Upper lobe of right lung (tissue), 1 donor: ENCODE measurements at regions not wholly inside any gene's neighbourhood (a gene's known extent, or its start where the extent isn't known, plus 50 kb on each side); places are given as distances from the start of the nearest gene placed in this dataset.

ENCODE experiments used
- ATAC-seq: fragments of 200-7000 bp; cut with Tn5 transposase; one replicate; pipeline ENCODE4 v1.9.1; 2020; ENCODE audit warnings: mild to moderate bottlenecking, moderate library complexity
- DNase-seq: peaks from one replicate; pipeline ENCODE4 v3.0.0-alpha.2; 2020
- H3K27ac ChIP-seq: fragments of 200-600 bp; one replicate; pipeline ENCODE4 v1.8.0; 2022
- H3K27me3 ChIP-seq: fragments of 200-600 bp; one replicate; pipeline ENCODE4 v1.8.0; 2022; ENCODE audit warnings: mild to moderate bottlenecking
- H3K36me3 ChIP-seq: fragments of 200-600 bp; one replicate; pipeline ENCODE4 v1.8.0; 2022
- H3K4me1 ChIP-seq: fragments of 200-600 bp; one replicate; pipeline ENCODE4 v1.8.0; 2022
- H3K4me3 ChIP-seq: fragments of 200-600 bp; one replicate; pipeline ENCODE4 v1.8.0; 2022; ENCODE audit warnings: mild to moderate bottlenecking
- H3K9me3 ChIP-seq: fragments of 200-600 bp; one replicate; pipeline ENCODE4 v1.8.0; 2022
- intact Hi-C: fragments of 100-400 bp; cut with DNase I; formaldehyde crosslinking; loops from one replicate; pipeline ENCODE4 v1.11.0; 2022
- TF ChIP-seq, protein P1 (sequence below): fragments of 200-600 bp; IDR thresholded peaks from one replicate; pipeline ENCODE4 v1.8.0; 2022; ENCODE audit warnings: antibody characterized with exemption
- donor health status: DM: no; HTN: yes; CAD: no; lungs with severe emphysema.

DNA sequence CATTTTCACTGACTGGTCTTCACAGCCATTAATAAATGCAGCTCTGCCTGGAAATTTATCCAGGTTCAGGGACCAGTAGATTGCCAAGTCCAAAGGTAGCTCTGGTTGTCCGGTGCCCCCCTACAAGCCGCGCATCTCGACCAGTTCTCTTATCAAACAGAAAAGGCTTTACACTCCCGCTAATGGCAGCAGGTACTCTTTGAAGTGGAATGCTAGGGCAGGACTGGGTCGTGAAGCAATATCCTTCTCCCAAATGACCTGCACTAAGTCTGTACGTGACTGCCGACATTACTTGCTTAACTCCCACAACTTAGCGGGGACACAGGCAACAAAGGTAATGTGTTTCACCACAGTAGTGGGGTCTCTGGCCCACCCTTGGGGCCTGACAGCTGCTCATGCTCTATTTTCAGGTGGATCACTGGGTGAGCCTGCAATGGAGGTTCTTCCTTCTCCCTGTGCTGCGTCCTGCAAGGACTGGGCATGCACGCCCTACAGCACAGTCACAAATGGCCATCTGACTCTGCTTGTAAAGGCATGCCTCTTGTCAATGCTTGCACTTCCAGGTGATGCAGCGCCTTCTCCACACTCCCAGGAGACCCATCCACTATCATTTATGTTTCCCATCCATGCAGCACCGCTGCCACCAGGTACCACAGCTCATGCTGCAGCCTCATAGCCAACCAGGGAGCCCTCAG lies 96.1 kb upstream of the CTSC start:
- H3K27me3 ChIP-seq = no peaks in the 10 kb centered on the region
- H3K9me3 ChIP-seq = no peaks in the 10 kb centered on the region
- ATAC-seq (no peak), DNase-seq (no peak)
- no peaks in the 10 kb centered on the region for H3K4me1 ChIP-seq
- H3K36me3 ChIP-seq = no peaks in the 10 kb centered on the region
- no peak overlapping the region for H3K27ac ChIP-seq
- TF ChIP-seq, protein P1, sequence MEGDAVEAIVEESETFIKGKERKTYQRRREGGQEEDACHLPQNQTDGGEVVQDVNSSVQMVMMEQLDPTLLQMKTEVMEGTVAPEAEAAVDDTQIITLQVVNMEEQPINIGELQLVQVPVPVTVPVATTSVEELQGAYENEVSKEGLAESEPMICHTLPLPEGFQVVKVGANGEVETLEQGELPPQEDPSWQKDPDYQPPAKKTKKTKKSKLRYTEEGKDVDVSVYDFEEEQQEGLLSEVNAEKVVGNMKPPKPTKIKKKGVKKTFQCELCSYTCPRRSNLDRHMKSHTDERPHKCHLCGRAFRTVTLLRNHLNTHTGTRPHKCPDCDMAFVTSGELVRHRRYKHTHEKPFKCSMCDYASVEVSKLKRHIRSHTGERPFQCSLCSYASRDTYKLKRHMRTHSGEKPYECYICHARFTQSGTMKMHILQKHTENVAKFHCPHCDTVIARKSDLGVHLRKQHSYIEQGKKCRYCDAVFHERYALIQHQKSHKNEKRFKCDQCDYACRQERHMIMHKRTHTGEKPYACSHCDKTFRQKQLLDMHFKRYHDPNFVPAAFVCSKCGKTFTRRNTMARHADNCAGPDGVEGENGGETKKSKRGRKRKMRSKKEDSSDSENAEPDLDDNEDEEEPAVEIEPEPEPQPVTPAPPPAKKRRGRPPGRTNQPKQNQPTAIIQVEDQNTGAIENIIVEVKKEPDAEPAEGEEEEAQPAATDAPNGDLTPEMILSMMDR = no peak
- no peak overlapping the region for H3K4me3 ChIP-seq
- intact Hi-C loops = no loop called here

DNA sequence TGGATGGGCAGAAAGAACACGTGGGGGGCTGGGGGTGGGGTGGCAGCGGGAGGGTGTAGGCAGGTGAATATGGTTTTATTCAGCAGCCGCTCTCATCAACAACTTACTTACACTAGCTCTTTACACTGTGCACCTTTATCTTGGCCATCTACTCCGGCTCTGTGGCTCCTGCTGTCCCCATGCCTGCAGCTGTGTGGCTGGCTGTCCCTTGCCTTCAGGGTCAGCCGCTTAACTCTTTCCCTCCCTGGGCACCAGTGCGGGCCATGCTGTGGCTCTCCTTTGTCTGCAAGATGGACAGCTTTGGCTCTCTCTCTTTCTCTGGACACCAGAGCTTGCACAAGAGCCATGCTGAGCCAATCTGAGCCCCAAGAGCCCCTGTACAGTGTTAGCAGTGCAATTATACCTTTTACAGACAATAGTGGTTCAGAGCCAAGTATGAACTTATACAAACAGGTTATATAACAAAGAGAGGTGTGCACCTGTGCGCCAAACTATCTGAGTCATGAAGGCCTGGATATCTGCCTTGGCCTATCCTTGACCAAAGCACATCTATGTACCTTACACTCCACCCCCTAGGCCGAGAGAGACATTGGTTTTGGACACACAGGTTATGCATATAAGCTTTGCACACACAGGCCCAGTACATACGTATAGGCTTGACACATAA lies 94.3 kb upstream of the CTSC start:
- TF ChIP-seq, protein P1 = no peak
- intact Hi-C loops = no loop called here
- no peak for ATAC-seq
- H3K4me1 ChIP-seq = no peaks in the 10 kb centered on the region
- no peak overlapping the region for H3K4me3 ChIP-seq
- no peaks in the 10 kb centered on the region for H3K27me3 ChIP-seq
- no peaks in the 10 kb centered on the region for H3K9me3 ChIP-seq
- no peak for DNase-seq
- H3K27ac ChIP-seq = no peak overlapping the region
- no peaks in the 10 kb centered on the region for H3K36me3 ChIP-seq

DNA sequence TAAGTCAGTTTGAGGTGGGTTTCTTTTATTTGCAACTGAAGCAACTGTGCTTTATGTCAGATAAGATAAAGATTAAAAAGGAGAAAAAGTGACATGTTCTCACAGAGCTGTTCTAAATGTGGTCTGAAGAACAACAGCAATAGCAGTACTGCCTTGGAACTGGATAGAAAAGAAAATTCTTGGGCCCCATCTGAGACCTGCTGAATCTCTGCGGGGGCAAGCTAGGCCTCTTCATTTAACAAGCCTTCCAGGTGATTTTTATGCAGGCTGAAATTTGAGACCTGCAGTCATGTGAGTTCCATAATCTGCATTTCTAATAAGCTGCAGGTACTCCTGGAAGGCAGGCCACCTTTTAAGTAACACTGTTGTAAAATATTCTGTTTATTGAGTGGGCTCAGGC lies 91.4 kb upstream of the CTSC start:
- Histone ChIP-seq H3K27ac (no peak overlapping the region), H3K4me3 (no peak overlapping the region), H3K27me3 (no peaks in the 10 kb centered on the region), H3K36me3 (no peaks in the 10 kb centered on the region), H3K4me1 (no peaks in the 10 kb centered on the region), H3K9me3 (no peaks in the 10 kb centered on the region)
- ATAC-seq = no peak
- TF ChIP-seq, protein P1 = no peak
- intact Hi-C loops = no loop called here
- DNase-seq = no peak

DNA sequence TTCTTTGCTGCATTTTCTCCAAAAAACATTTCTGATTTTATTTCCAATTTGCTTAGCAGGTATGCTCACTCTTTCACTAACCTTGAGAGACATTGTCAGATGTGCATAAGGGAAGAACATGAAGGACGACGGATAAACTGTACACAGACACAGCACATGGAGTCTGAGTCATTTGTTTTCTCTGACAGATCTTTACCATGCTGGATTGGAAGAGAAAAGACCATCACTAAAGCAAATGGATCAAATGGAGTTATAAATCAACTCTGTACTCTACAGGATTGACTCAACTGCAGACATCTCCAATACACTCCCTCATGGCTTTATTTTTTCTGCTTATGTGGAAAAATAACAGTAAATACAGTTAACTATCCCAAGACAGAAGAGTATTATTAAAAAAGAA lies 90.2 kb upstream of the CTSC start:
- ATAC-seq = no peak
- TF ChIP-seq, protein P1 = no peak
- no peaks in the 10 kb centered on the region for H3K27me3 ChIP-seq
- H3K4me3 ChIP-seq = no peak overlapping the region
- intact Hi-C loops = no loop called here
- H3K36me3 ChIP-seq = no peaks in the 10 kb centered on the region
- DNase-seq = no peak
- H3K4me1 ChIP-seq = no peaks in the 10 kb centered on the region
- no peak overlapping the region for H3K27ac ChIP-seq
- H3K9me3 ChIP-seq = no peaks in the 10 kb centered on the region

DNA sequence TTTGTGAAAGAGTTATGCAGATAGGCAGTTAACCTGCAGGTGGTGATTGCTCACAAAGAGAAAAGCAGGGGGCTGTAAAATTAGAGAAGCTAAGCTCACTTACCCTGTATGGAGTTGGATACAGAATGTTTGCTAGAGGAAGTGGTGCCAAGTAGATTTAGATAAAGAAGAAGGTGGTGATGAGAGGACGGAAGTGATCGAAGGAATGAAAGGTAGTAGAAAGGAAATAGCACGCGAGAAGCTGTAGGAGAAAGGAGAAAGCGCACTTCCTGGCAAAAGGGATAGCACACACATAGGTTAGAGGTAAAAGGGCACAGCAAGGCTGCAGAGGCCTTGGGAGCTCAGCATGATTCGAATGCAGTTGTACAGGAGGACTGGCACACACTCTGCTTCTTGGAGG lies 87.3 kb upstream of the CTSC start:
- Histone ChIP-seq H3K4me1 (peaks cover 17% of the 10 kb centered on the region), H3K27me3 (no peaks in the 10 kb centered on the region), H3K27ac (no peak overlapping the region), H3K36me3 (no peaks in the 10 kb centered on the region), H3K4me3 (no peak overlapping the region), H3K9me3 (no peaks in the 10 kb centered on the region)
- DNase-seq (no peak), ATAC-seq (no peak)
- TF ChIP-seq, protein P1 = no peak
- intact Hi-C loops = no loop called here
